CD4-positive, alpha-beta T cell treated with Interleukin-6 for 4 hours (primary cell): ENCODE measurements at regions not wholly inside any gene's neighbourhood (a gene's known extent, or its start where the extent isn't known, plus 50 kb on each side); places are given as distances from the start of the nearest gene placed in this dataset.
"Not testable (repeated sequence)": the region's sequence is repeated elsewhere in the genome, so short reads cannot be mapped to it uniquely, and the experiment has no call there.

Source experiments
- DNase-seq: peaks from one replicate; pipeline ENCODE4 v3.0.0-alpha.2; 2020; ENCODE audit warnings: mixed read lengths

DNA sequence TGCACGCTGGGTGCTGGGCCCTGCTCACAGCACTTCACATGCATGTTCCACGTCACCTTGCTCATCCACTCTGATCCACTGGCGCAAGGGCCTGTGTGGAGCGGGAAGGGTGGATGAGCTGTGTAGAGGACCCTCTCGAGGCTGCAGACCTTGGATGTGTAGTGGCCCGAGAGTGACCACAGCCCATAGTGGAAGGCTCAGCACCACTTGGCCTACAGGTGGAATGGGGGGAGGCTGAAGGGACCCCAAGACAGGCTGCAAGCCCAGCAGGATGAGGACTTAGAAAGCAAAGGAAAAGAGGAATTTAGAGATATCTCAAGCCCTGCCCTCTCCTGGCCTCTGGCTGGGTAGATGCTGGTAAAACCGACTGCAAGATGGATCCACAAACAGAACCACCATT, 175.9 kb upstream of the COPS8 start:
- no peak for DNase-seq

DNA sequence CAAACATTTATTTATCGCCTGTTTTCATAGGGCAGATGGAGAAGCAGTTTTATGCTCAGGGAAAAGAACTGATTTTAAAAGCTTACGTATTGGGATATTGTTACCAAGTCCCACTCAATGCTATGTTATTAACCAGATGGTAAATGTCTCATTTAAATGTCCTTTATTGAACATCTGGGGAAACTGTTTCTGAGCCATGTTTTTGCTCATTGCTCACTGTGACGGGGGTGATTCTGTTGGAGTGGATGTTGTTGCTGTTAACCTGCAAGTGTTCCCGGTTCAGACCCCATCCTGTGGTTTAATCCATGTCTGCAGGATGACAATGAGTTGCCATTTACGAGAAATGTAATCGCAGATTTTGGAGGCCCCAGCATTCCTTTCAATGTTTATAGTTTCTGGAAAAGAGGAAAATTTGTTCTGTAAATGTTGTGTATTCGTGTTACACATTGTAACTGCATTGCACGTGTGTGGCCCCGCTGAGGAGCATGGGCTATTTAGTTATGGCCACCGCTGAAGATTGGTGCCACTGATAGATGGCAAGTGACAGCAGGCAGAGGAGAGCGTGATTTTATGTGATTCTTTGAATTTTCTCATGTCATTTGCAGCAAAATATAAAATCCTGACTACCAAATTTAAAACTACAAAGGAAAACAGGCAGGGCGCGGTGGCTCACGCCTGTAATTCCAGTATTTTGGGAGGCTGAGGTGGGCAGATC, 174.8 kb upstream of the COPS8 start:
- DNase-seq: no peak

DNA sequence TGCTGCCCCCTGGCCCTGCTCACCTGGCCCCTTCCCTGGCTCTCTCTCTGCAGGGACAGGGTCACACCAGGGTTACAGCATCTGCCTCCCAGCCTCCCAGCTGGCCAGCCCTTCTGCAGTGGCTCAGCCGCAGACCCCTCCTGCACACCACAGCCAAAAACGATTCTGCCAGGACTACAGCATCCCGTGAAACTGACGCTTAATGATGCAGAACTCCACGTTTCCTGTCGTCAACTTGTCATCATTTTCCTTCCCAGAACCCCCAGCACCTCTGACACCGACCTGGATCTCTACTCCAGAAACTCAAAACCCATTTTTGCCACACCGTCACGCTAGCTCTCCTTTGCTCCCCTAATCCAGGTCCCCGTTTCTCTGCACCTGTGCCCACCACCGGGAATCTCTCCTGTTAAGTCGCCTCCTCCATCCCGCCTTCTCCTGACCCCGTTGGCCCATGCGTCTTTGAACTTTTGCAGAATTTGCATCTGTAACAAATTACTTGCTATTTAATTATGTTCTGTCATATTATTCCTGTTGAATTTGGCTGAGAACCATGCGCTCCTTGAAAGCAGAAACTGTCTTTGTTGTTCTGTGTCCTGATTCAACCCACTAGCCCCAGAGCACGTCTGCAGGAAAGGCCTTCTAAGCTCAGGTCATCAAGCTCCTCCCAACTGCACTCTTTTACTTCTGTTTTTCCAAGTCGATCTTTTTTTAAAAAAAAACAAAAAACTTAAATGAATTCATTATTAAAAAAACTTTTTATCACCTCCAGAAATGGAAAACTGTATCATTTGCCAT, 173.2 kb upstream of the COPS8 start:
- DNase-seq: no peak

DNA sequence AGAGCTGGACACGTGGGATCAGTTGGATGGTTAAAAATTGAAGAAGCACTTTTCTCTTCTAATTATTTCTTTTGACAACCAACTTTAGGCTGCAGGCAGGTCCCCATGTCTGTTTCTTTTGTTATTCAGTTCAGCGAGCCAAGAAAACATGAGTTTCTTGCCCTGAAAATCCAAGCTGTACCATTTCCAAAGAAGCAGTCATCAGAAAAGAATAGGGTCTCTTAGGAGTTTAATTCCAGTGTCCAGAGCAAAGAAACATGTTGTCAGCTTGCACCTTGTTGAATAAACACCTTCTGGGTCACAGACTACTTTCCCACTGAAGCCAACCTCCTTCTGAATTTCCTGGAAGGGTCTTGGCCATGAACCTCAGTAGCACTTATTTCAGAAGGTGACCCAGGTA, 170.5 kb upstream of the COPS8 start:
- no peak for DNase-seq

DNA sequence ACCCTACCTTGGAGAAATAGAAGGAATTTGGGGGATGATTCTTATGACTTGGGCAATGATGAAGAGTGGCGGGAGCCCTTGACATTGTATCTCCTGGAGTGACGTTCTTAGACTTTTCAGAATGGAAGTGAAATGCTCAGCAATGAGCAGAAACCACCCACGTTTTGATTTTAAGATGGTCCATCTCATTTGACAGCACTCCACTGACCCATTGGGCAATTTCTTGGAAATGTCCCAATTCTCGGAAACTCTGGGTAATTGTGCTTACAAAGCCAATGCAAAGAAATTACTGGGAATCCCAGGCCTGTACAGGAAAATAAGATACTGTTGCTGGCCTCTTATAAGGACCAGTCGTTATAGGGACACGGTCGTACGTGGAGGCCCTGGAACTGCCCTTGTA, 170.0 kb upstream of the COPS8 start:
- no peak for DNase-seq

DNA sequence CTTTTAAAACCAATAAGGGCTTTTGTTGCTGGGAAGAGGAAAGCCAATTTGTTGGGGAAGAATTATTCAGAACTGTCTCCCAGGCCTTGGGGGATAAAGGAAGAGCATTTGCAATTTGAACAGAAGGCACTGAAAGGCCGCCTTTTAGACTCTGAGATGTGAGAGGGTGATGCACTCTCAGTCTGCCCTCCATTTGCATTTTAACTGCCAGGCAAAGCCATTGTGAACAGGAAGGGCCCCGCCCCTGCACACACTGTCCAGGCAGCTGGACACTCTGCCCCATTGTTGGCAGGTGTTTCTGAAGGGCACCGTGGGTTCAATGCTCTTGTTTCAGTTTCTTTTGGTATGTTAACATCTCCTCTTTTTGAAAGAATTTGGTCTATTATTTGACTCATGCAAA, 169.5 kb upstream of the COPS8 start:
- no peak for DNase-seq

DNA sequence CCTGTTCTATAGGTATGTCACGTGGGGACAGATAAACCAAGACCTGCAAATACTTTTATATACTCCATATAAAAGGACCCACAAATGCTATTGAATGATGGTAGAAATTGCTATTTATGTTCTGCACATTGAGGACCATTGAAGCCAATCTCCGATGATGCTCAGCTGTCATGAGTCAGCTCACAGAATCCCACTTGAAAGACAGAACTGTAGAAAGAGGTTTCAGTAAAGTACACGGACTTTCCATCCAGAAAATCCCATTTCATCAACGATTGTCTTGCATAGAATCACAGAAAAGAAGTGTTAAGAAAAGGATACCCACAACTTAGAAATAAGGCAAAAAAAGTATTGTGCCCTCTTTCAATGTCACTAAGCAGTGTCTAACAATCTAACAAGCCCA, 169.0 kb upstream of the COPS8 start:
- no peak for DNase-seq

DNA sequence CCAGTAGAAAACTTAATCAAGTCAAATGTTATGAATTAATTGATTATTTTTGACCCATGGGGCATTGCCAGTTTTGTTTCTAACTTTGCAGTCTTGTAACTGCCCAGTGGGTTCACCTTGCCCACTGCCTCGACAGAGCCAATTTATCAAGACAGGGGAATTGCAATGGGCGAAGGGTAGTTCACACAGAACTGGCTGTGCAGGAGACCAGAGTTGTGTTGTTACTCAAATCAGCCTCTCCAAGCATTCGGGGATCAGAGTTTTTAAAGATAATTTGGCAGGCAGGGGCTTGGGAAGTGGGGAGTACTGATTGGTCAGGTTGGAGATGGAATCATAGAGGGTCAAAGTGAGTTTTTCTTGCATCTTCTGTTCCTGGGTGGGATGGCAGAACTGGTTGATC, 168.5 kb upstream of the COPS8 start:
- DNase-seq: no peak

DNA sequence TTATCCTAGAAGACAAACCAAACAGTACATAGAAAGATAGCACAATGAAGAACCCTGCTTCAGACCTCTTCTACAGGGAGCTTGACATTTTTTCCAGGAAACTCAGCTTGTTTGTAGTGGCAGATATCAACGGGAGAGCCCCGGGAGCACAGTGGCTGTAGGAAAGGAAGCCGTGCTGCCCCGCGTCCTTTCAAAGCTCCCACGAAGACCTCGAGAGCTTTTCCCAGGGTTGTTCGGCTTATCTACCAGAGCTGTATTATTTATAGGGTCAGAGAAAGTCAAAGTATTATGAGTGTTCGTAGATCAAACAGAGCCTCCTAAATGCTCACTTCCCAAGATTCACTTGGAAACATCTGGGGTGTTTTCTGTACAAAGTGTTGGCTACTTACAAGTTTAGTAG, 167.1 kb upstream of the COPS8 start:
- no peak for DNase-seq

DNA sequence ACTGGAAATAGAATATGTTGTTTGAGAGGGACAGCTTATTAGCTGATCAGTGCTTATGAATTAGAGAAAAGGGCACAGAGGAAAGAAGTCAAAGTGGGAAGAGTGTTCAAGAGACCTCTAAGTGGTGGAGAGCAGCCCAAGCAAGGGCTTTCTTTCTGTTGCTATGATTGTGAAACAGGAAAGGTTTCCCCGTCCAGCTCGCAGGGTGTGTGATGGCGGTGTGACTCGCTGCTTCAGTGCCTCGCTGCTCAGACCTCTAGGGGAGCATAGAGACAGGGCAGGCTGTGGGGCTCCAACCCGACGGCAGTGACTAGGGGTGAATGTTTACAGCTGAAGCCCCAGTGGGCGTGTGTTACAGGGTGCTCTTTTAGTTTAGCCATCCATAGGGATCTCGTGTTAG, 166.5 kb upstream of the COPS8 start:
- no peak for DNase-seq

DNA sequence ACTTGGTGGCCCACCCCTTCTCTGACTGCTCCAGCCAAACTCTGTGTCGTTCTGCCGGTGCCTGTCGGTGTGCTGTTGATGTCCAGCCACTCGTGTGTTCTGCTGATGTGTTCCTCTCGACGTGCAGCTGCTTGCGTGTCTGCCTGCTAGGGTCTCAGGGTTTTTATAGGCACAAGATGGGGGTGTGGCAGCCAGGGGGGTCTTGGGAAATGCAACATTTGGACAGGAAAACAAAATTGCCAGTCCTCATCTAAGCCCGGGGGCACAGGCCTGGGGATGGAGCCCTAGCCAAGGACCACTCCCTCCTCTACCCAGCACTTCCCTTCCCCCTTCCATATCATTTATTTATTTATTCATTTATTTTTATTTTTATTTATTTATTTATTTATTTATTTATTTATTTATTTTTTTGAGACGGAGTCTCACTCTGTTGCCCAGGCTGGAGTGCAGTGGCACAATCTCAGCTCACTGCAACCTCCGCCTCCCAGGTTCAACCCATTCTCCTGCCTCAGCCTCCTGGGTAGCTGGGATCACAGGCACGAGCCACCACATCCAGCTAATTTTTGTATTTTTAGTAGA, 165.8 kb upstream of the COPS8 start:
- DNase-seq: not testable (repeated sequence)

DNA sequence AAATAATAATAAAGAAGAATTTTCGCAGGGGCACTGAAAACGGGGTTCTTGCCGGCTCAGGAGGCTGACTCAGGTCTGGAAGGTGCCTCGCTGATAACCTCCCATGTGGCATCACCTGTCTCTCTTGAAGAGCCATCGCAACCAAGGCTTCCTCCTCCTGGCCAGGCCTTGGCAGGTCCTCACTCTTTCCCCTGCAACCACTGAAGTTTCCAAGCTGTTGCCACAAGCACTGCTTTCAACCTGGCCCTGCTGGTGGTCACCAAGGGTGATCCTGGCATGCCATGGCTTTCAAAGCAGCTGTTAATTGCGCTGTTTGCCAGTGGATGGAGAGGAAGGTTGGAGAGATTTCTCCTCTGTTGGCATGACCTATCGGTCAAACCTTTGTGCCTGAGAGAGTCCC, 163.6 kb upstream of the COPS8 start:
- DNase-seq: no peak

DNA sequence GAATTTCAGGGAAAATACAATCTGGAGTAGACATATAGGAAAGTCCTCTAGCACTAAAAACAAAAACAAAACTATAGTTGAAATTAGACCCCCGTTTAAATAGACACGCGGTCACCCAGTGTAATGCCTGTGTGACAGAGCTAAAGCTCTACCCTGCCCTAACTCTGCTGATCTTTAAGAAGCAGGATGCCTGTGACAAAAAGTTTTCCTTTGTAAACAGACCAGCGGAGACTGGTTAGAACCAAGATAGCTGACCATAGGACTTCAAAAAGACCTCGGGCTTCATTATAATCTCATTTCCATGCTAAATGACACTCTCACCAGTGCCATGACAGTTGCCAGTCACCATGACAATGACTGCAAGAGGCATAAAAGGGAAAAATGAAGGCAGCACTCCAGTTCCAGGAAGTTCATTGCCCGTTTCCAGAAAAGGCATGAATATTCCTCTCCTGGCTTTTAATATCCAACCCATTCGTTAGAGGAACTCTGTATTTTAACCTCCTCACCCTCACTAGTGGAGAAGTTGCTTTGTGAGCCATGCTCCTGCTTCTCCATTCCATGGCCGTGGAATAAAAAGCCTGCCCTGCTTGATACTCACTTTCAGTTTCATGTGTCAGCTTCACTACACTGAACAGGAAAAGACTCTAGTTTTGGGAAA, 157.2 kb upstream of the COPS8 start:
- no peak for DNase-seq

DNA sequence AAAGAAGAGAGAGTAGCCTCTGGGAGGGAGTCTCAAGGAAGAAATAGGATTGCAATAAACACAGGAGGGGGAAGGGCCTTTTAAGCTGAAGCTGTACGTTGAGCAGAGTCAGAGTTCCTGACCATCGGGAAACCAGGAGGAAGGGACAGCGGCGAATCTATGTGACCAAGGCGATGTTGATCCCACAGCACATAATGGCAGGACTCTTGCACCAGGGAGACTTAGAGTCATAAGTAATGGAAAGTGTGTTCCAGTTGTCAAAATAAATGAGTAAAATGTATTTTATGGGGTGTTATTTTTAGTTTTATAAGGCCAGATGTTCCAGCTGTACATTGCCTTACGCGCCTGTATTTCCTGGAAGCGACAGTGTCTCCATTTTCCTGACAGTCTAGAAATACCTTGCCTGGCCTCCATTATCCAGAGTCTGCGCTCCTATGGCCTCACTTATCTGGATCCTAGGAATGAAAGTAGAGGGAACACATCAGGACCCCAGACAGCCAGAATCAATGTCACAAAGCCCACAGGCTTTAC, 152.8 kb upstream of the COPS8 start:
- no peak for DNase-seq

DNA sequence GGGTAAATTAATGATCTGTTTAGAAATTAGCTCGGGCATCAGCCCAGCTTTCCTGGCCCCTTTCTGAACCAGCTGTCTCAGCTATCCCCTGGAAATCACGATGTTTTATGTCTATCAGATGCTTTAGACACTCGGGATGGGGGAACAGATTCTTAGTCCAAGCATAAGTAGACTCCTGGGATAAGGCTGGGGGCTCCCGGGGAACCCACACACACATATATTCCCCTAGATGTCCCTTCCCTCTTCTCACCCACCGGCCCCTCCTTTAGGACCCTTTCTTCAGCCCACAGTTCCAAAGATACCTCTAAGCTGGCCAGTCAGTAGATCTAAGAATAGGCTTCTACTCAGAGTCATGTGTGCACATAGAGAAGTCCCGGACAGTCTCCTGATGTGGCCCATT, 151.5 kb upstream of the COPS8 start:
- DNase-seq: no peak

DNA sequence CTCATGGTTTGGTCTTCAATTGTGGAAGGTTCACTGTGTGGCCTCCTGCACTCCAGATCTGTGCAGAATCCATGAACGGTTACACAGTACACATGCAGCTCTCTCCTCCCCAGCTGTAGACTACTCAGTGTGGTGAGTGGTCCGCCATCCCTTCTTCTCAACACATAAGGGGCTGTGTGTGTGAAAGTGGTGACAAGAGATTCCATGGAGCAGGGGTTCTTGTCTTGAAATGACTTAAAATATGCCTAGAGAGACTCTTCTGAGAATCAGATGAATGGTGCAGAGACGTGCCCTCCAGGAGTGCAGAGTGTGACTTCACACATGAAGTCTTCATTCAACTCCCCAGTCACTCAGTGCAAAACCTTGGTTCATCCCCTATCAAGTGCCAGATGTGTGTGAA, 151.0 kb upstream of the COPS8 start:
- DNase-seq: no peak

DNA sequence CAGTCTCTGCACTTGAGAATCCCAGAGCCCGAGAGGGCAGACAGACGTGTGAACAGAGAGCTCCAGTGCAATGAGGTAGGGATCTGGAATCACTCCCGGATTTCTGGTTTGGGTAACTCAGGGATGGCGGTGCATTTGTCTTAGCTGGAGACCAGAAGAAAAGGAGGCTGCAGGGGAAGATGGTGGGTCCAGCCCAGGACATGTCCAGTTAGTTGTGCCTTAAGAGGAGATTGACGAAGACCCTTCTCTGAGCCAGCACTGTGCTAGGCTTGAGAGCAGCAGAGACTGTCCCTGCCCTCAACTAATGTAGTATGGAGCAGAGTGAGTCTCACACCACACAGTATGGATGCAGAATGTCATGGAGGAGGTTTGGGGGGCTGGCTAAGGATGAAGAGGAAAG, 150.6 kb upstream of the COPS8 start:
- DNase-seq: no peak

DNA sequence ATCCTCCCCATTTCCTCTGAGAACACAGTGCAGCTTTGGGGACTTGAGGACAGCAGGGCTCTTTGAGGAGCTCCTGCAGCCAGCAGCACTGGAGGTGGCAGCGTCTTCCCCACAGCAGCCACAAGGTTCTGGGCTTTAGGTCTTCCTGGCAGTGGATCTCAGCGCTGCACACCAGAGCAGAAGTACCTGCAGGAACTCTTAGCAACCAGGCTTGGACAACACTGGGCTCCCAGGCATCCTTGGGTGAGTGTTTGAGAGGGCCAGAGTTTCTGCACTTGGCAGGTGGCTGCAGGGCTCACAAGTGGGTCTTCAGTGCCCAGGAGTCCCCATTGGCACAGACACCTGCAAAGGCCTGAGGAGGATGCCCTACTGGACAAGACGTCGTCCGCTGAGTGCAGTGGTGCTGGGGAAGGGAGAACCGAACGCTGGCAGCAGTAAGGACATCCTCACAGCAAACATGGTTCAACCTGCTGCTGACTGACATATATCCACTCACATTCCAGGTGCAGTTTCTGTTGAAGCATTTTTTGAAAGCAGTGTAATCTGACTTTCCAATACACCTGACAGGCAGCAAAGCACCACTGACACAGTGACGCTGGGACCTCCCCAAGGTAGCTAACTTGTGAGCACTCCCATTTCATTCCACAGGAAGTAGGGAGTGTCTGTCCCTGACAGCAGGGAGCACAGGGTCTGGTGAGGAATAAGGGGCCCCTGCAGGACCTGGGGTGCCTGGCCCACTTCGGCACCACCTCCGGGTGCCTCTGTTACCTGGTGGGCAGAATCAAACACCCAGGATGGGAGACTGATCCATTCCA, 149.9 kb upstream of the COPS8 start:
- DNase-seq: no peak

DNA sequence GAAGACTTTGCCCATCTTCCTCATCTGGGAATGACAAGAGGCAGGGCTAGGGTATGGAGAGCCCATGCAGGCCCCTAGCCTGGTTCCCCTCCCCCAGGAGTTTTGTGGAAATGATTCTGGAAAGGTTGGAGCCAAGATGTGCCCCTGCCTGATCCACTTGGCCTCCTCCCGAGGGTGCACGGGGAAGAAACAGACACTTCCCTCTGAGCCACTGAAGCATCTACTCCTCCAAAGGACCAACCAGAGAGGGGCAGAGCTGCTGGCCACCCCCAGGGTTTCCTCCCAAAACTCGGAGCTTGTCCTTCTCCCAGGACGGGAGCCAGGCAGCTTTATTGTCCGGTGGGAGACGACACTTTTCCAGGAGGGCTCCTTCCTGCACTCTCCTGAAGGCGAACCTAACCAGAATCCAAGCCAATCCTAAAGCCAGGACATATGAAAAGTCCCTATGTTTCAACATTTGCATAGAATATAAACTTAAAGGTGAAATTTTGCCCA, 149.2 kb upstream of the COPS8 start:
- no peak for DNase-seq

DNA sequence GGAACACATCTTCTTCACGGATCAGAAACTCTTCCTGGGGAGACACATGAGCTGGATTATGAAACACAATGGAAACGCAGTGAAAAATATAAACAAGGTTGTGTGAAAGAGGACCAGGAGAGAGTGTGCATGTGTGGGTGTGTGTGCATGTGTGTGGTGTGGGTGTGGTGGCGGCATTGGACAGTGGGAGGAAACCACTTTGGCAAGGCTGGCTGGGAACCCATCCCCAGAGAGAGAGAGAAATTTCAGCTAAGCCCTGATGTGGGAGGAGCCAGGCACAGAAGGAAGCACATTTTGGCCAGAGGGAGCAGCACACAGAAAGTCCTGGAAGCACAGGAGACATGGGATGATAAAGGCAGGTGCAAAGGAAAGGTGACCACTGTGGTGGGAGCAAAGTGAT, 147.6 kb upstream of the COPS8 start:
- no peak for DNase-seq

DNA sequence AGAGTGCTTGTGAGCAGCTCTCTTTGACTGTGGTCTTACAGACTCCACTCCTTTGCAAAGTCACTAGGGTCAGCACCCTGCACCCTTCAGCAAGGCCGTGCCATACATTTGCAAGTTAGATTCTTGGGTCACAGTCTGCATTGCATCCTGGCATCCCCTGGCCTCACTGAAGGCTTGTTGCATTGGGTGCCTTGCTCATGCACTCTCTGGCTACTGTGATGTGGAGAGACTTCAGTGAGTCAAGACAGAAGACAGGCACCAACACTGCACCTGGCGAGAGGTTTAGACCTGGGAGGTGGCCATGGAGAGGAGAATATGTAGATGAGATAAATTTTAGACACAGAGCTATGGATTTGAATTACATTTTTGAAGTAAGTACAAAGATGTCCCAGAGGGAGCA, 146.4 kb upstream of the COPS8 start:
- no peak for DNase-seq

DNA sequence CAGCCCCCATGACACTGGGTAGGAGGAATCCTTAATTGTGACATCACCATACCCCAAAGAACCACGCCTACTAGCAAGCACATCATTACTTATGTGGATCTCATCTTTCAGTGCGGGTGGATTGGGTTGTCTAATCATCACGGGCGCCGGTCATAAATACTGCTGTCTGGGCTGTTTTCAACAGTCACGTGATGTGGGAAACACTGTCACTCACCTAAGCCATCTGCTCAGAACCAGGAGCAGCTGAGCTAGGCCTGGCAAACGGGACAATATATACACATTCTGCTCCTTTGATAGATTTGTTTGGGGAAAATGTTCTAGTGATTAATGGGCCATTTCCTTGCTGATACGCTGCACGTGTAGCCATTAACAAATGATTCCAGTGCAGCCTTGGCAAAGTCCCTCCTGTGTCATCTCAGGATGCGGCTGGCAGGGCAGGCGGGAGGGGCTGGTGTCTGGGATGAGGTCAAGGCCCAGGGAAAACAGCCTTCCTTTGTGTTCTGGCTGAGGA, 145.9 kb upstream of the COPS8 start:
- no peak for DNase-seq
